Upper lobe of left lung (tissue), 6 donors: ENCODE measurements at regions not wholly inside any gene's neighbourhood (a gene's known extent, or its start where the extent isn't known, plus 50 kb on each side); places are given as distances from the start of the nearest gene placed in this dataset.

Experiments
- ATAC-seq, 2 donors: fragments of 200-7000 bp; cut with Tn5 transposase; one replicate each; pipeline ENCODE4 v1.9.1; 2022; ENCODE audit warnings: mild to moderate bottlenecking in 2 of 2, moderate library complexity in 2 of 2; ENCODE audit not compliant: low FRiP score in 2 of 2
- DNase-seq, 2 donors: peaks; one replicate each; pipeline ENCODE4 v3.0.0-alpha.2; 2019 to 2020
- H3K27ac ChIP-seq, 4 donors: fragments of 200-600 bp; sonication (generic); one replicate each; pipeline ENCODE4 v1.5.1; 2016 to 2019
- H3K27me3 ChIP-seq, 4 donors: fragments of 200-600 bp; sonication (generic); one replicate each; pipeline ENCODE4 v1.5.1; 2017 to 2019
- H3K36me3 ChIP-seq, 4 donors: fragments of 200-600 bp; sonication (generic); one replicate each; pipeline ENCODE4 v1.5.1; 2016 to 2019
- H3K4me1 ChIP-seq, 4 donors: fragments of 200-600 bp; sonication (generic); one replicate each; pipeline ENCODE4 v1.5.1; 2018 to 2019
- H3K4me3 ChIP-seq, 4 donors: fragments of 200-600 bp; sonication (generic); one replicate each; pipeline ENCODE4 v1.5.1; 2017 to 2019; ENCODE audit warnings: mild to moderate bottlenecking in 2 of 4, moderate library complexity in 1 of 4
- H3K9me3 ChIP-seq, 4 donors: fragments of 200-600 bp; sonication (generic); one replicate each; pipeline ENCODE4 v1.5.1; 2018 to 2019
- CTCF ChIP-seq, 6 experiments: fragments of 450-650 bp in 4 of 6; fragments of 200-600 bp in 2 of 6; sonication (generic) in 2 of 6; IDR thresholded peaks; one replicate each; pipeline ENCODE4 v1.5.1; 2016 to 2019; ENCODE audit warnings: antibody characterized with exemption in 6 of 6
- EP300 ChIP-seq, 4 donors: sonication (generic); formaldehyde crosslinking; IDR thresholded peaks; one replicate each; pipeline ENCODE4 v1.5.1; 2017; ENCODE audit warnings: antibody characterized with exemption in 4 of 4, control low read depth in 2 of 4
- POLR2A ChIP-seq, 4 donors: fragments of 450-650 bp; IDR thresholded peaks; one replicate each; pipeline ENCODE4 v1.5.1; 2016 to 2017; ENCODE audit warnings: antibody characterized with exemption in 4 of 4, mild to moderate bottlenecking in 2 of 4
- POLR2AphosphoS5 ChIP-seq, 2 donors: sonication (generic); formaldehyde crosslinking; IDR thresholded peaks; one replicate each; pipeline ENCODE4 v1.5.1; 2017; ENCODE audit warnings: antibody characterized with exemption in 2 of 2
- WGBS, 2 donors: methylation state at CpG; one replicate each; pipeline ENCODE4 v1.1.5; 2017 to 2018; 5-methylcytosine and 5-hydroxymethylcytosine counted together
- donor health status: DM: no; HTN: no; CAD: no; lungs with moderate emphysema.
- donor health status: DM: no; HTN: yes; CAD: no; lungs with severe emphysema.

GRCh38 chr5:119302916-119303897 is 52.6 kb upstream of the TNFAIP8 start:
- no peak for TF ChIP-seq EP300 (IDR thresholded peaks at IDR 0.05)
- no peak for TF ChIP-seq POLR2A (IDR thresholded peaks at IDR 0.05)
- TF ChIP-seq CTCF (IDR thresholded peaks at IDR 0.05), result no peak
- no peak for TF ChIP-seq POLR2AphosphoS5 (IDR thresholded peaks at IDR 0.05)
- Histone ChIP-seq H3K27ac (peak overlapping the region in 3 of 4 donors; percentile 13 to 41 (median 30)), H3K4me3 (no peak overlapping the region), H3K4me1 (peaks cover 20 to 38% (median 31%) of the 10 kb centered on the region in 4 donors), H3K36me3 (no peaks in the 10 kb centered on the region), H3K9me3 (no peaks in the 10 kb centered on the region), H3K27me3 (no peaks in the 10 kb centered on the region)
- 54 to 58% methylated on average over 5 of the region's 5 CpGs for WGBS, 2 donors
- ATAC-seq, result peak; percentile 74 to 90
- no peak for DNase-seq

GRCh38 chr5:119304439-119305211 is 51.2 kb upstream of the TNFAIP8 start:
- Histone ChIP-seq H3K4me3 (no peak overlapping the region), H3K27me3 (no peaks in the 10 kb centered on the region), H3K36me3 (no peaks in the 10 kb centered on the region), H3K27ac (peak overlapping the region in 1 of 4 donors; percentile 41), H3K4me1 (peaks cover 26 to 51% (median 42%) of the 10 kb centered on the region in 4 donors), H3K9me3 (no peaks in the 10 kb centered on the region)
- 38 to 41% methylated on average over 2 of the region's 2 CpGs for WGBS, 2 donors
- ATAC-seq (no peak), DNase-seq (no peak)
- TF ChIP-seq POLR2A (IDR thresholded peaks at IDR 0.05) (no peak), EP300 (IDR thresholded peaks at IDR 0.05) (no peak), POLR2AphosphoS5 (IDR thresholded peaks at IDR 0.05) (no peak)
